ENCODE measurements at regions not wholly inside any gene's neighbourhood (a gene's known extent, or its start where the extent isn't known, plus 50 kb on each side); places are given as distances from the start of the nearest gene placed in this dataset.

- Histone ChIP-seq H3K9me3 (ENCODE audit: control insufficient read depth, low read length) (no peaks in the 10 kb centered on the region), H3K36me3 (ENCODE audit: control insufficient read depth, insufficient read depth, low read length) (no peaks in the 10 kb centered on the region), H3K27ac (ENCODE audit: insufficient read depth, low read depth, low read length, poor library complexity, severe bottlenecking) (no peak overlapping the region), H3K4me1 (ENCODE audit: control insufficient read depth, insufficient read depth, low read length) (no peaks in the 10 kb centered on the region), H3K4me3 (ENCODE audit: insufficient read depth, low read depth, low read length) (no peak overlapping the region), H3K27me3 (ENCODE audit: control insufficient read depth, insufficient read depth, low read length, poor library complexity, severe bottlenecking) (no peaks in the 10 kb centered on the region)
- 57 to 59% methylated on average over 5 of the region's 5 CpGs for WGBS, 2 experiments
Observed at GRCh38 chr17:12395733-12396354, 269.8 kb upstream of the MYOCD start.

DNA sequence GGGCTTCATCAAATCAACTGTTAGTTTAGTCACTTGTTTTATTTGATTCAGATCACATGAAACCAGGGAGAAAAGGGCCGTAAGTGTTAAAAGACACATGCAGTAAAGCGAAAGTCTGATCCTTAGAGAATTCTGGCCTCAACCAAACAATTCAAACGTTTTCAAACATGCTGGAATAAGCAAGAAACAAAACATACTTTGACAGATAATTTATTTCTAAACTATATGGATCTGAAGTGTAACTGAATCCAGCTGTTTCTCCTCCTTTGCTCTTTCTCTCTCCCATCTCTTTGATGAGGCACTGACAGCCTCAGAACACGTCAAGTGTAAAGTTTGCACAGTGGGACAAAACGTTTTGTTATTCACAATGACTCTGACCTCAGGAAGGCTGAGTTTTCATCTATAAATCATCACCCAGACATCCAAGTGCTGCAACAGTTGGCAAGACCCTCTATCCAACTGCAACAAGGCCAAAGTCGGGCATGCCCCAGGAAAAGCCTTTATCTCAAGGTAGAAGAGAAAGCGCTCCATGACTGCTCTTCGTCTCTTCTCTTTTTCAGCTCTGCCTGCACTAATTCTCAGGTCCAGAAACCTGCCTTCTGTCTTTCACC lies 267.1 kb upstream of the MYOCD start:
- WGBS, 2 experiments = 89 to 91% methylated on average over 8 of the region's 8 CpGs
- no peaks in the 10 kb centered on the region for H3K36me3 ChIP-seq (ENCODE audit: control insufficient read depth, insufficient read depth, low read length)
- no peaks in the 10 kb centered on the region for H3K4me1 ChIP-seq (ENCODE audit: control insufficient read depth, insufficient read depth, low read length)
- H3K4me3 ChIP-seq (ENCODE audit: insufficient read depth, low read depth, low read length) = no peak overlapping the region
- H3K27ac ChIP-seq (ENCODE audit: insufficient read depth, low read depth, low read length, poor library complexity, severe bottlenecking) = no peak overlapping the region
- no peaks in the 10 kb centered on the region for H3K27me3 ChIP-seq (ENCODE audit: control insufficient read depth, insufficient read depth, low read length, poor library complexity, severe bottlenecking)
- no peaks in the 10 kb centered on the region for H3K9me3 ChIP-seq (ENCODE audit: control insufficient read depth, low read length)

- Histone ChIP-seq H3K36me3 (ENCODE audit: control insufficient read depth, insufficient read depth, low read length) (no peaks in the 10 kb centered on the region), H3K27me3 (ENCODE audit: control insufficient read depth, insufficient read depth, low read length, poor library complexity, severe bottlenecking) (no peaks in the 10 kb centered on the region), H3K4me3 (ENCODE audit: insufficient read depth, low read depth, low read length) (no peak overlapping the region), H3K27ac (ENCODE audit: insufficient read depth, low read depth, low read length, poor library complexity, severe bottlenecking) (no peak overlapping the region), H3K4me1 (ENCODE audit: control insufficient read depth, insufficient read depth, low read length) (no peaks in the 10 kb centered on the region), H3K9me3 (ENCODE audit: control insufficient read depth, low read length) (no peaks in the 10 kb centered on the region)
- 88 to 100% methylated on average over 3 to 4 of the region's 5 CpGs for WGBS, 2 experiments
Observed at GRCh38 chr17:12402963-12403622, 262.6 kb upstream of the MYOCD start.

DNA sequence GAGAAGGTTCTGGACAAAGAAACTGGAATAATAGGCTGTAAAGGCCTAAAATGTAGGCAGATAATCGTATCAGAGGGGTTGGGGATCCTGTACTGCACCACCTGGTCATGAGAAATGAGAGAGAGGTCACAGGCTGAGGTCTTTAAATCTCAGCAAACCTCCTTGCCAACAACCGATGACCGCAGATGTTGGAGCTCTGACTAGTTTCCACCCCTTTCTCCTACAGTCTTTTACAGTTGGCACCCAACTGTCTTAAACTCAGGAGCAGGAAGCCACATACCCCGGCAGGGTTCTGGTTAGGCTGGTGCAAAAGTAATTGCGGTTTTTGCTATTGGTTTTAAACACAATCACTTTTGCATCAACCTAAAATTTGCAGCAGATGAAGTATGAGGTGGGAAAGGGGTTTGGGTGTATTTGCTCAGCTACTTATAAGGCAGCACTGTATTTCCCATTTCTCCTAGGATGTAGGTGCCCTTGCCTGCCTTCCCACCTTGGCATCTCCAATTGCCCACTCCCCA lies 261.8 kb upstream of the MYOCD start:
- no peaks in the 10 kb centered on the region for H3K9me3 ChIP-seq (ENCODE audit: control insufficient read depth, low read length)
- no peak overlapping the region for H3K27ac ChIP-seq (ENCODE audit: insufficient read depth, low read depth, low read length, poor library complexity, severe bottlenecking)
- 74 to 78% methylated on average over 5 of the region's 5 CpGs for WGBS, 2 experiments
- no peaks in the 10 kb centered on the region for H3K36me3 ChIP-seq (ENCODE audit: control insufficient read depth, insufficient read depth, low read length)
- H3K27me3 ChIP-seq (ENCODE audit: control insufficient read depth, insufficient read depth, low read length, poor library complexity, severe bottlenecking) = no peaks in the 10 kb centered on the region
- H3K4me3 ChIP-seq (ENCODE audit: insufficient read depth, low read depth, low read length) = no peak overlapping the region
- H3K4me1 ChIP-seq (ENCODE audit: control insufficient read depth, insufficient read depth, low read length) = no peaks in the 10 kb centered on the region

DNA sequence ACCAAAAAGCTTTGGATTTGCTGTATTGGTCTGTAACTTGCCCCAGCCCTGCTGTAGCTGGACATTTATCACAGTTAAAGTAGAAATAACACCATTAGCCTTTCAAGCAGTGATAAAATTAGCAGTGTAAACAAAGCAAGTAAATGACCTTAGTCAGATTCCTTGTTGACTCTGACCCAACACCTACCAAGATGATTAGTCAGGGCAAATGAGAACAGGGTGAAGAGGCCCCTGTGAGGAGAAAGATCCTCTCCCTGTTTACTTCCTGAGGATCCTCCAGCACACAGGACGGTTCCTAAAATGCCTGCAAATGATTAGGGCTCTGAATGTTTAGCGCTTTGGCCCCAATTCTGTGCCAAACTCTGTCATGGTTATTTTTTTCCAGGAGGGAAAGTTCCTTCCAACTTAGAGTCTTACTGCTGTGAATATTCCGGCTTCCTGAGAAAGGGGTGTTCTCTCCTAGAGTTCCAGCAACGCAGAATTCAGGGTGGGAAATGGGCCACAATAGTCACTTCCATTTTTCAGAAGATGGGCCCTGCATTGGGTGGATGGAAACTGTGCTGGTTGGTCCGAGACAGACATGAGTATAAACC lies 259.0 kb upstream of the MYOCD start:
- H3K27me3 ChIP-seq (ENCODE audit: control insufficient read depth, insufficient read depth, low read length, poor library complexity, severe bottlenecking) = no peaks in the 10 kb centered on the region
- no peaks in the 10 kb centered on the region for H3K4me1 ChIP-seq (ENCODE audit: control insufficient read depth, insufficient read depth, low read length)
- H3K4me3 ChIP-seq (ENCODE audit: insufficient read depth, low read depth, low read length) = no peak overlapping the region
- 83 to 86% methylated on average over 5 of the region's 5 CpGs for WGBS, 2 experiments
- H3K27ac ChIP-seq (ENCODE audit: insufficient read depth, low read depth, low read length, poor library complexity, severe bottlenecking) = no peak overlapping the region
- H3K36me3 ChIP-seq (ENCODE audit: control insufficient read depth, insufficient read depth, low read length) = no peaks in the 10 kb centered on the region
- no peaks in the 10 kb centered on the region for H3K9me3 ChIP-seq (ENCODE audit: control insufficient read depth, low read length)

DNA sequence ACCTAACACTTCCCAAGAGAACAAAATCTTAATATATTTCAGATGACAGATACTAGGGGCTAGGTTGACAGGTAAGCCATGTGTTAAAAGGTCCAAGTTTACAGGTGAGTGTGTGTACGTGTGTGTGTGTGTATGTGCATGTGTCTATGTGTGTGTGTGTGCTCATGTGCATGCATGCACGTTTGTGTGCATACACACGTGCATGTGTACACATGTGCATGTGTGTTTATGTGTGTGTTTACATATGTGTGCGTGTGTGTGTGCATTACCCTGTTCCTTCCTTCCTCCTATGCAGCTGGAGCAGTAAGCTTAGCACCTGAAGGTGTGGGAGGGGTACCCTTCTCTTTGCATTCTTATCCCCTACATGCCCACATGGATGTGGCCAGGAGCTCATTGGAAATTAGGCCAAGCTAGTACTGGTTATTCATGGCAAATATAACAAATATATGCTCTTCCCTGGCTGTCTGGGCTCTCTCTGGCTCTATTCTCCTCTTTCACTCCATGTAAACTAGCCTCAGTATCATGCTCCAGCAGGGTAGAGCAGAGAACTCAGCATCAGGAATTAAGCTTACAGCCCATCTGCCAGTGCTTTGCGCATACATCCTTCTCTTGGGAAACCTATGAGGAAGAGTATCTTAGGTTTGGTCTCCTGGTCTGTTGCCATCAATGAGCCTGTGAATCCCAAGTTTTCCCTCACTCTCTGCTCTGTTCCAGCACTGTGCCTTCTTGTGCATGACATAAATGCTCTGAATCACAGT lies 258.0 kb upstream of the MYOCD start:
- H3K27ac ChIP-seq (ENCODE audit: insufficient read depth, low read depth, low read length, poor library complexity, severe bottlenecking) = no peak overlapping the region
- no peaks in the 10 kb centered on the region for H3K9me3 ChIP-seq (ENCODE audit: control insufficient read depth, low read length)
- no peak overlapping the region for H3K4me3 ChIP-seq (ENCODE audit: insufficient read depth, low read depth, low read length)
- H3K36me3 ChIP-seq (ENCODE audit: control insufficient read depth, insufficient read depth, low read length) = no peaks in the 10 kb centered on the region
- WGBS, 2 experiments = 83 to 94% methylated on average over 5 of the region's 5 CpGs
- no peaks in the 10 kb centered on the region for H3K4me1 ChIP-seq (ENCODE audit: control insufficient read depth, insufficient read depth, low read length)
- no peaks in the 10 kb centered on the region for H3K27me3 ChIP-seq (ENCODE audit: control insufficient read depth, insufficient read depth, low read length, poor library complexity, severe bottlenecking)

DNA sequence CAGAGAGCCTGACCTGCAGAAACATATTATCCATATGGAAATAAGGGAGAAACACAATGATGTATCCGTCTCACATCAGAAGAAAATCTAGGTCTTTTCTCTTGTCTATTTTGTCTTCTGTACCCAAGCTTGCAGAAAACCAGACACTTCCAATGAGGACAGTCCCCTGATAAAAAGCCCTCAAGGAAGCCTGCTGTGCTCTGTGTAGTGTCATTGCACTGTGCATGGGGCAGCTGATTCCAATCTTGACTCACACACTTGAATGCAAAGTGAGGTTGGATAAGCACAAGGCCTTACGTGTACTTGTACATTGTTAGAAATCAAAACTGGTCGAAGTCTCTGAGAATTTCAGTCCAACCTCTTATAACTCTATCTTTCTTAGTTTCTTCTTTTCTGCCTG lies 256.6 kb upstream of the MYOCD start:
- 92 to 95% methylated on average over 3 of the region's 3 CpGs for WGBS, 2 experiments
- no peaks in the 10 kb centered on the region for H3K4me1 ChIP-seq (ENCODE audit: control insufficient read depth, insufficient read depth, low read length)
- H3K27me3 ChIP-seq (ENCODE audit: control insufficient read depth, insufficient read depth, low read length, poor library complexity, severe bottlenecking) = no peaks in the 10 kb centered on the region
- H3K4me3 ChIP-seq (ENCODE audit: insufficient read depth, low read depth, low read length) = no peak overlapping the region
- no peak overlapping the region for H3K27ac ChIP-seq (ENCODE audit: insufficient read depth, low read depth, low read length, poor library complexity, severe bottlenecking)
- no peaks in the 10 kb centered on the region for H3K36me3 ChIP-seq (ENCODE audit: control insufficient read depth, insufficient read depth, low read length)
- H3K9me3 ChIP-seq (ENCODE audit: control insufficient read depth, low read length) = no peaks in the 10 kb centered on the region

GRCh38 chr17:12410717-12411116 lies 255.0 kb upstream of the MYOCD start:
- no peak overlapping the region for H3K4me3 ChIP-seq (ENCODE audit: insufficient read depth, low read depth, low read length)
- WGBS, 2 experiments = 92 to 95% methylated on average over 6 of the region's 6 CpGs
- no peaks in the 10 kb centered on the region for H3K9me3 ChIP-seq (ENCODE audit: control insufficient read depth, low read length)

DNA sequence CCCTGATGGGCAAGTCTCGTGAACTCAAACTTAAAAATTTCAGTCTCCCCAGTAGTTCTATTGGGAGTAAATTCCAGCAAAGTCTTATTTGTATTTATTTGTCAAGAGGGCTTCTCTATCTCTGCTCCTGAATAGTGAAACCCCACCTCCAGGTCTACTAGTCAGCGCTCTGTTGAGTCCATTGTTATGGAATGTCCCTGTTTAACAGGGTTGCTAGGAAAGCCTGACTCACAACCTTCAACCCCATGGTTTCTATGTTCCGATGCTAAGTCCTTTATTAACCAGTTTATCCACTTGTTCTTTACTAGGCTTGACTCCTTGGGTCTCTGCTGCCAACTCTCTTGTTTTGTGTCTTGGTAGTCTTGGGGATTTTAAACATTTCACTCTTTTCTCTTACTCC lies 250.7 kb upstream of the MYOCD start:
- WGBS, 2 experiments = 51 to 58% methylated on average over 3 of the region's 3 CpGs
- no peak overlapping the region for H3K4me3 ChIP-seq (ENCODE audit: insufficient read depth, low read depth, low read length)
- no peak overlapping the region for H3K27ac ChIP-seq (ENCODE audit: insufficient read depth, low read depth, low read length, poor library complexity, severe bottlenecking)
- H3K9me3 ChIP-seq (ENCODE audit: control insufficient read depth, low read length) = no peaks in the 10 kb centered on the region
- H3K4me1 ChIP-seq (ENCODE audit: control insufficient read depth, insufficient read depth, low read length) = no peaks in the 10 kb centered on the region
- H3K27me3 ChIP-seq (ENCODE audit: control insufficient read depth, insufficient read depth, low read length, poor library complexity, severe bottlenecking) = no peaks in the 10 kb centered on the region
- no peaks in the 10 kb centered on the region for H3K36me3 ChIP-seq (ENCODE audit: control insufficient read depth, insufficient read depth, low read length)

More at GRCh38 chr17:12410717-12411116, 255.0 kb upstream of the MYOCD start:
- Histone ChIP-seq H3K36me3 (ENCODE audit: control insufficient read depth, insufficient read depth, low read length) (no peaks in the 10 kb centered on the region), H3K27ac (ENCODE audit: insufficient read depth, low read depth, low read length, poor library complexity, severe bottlenecking) (no peak overlapping the region), H3K27me3 (ENCODE audit: control insufficient read depth, insufficient read depth, low read length, poor library complexity, severe bottlenecking) (no peaks in the 10 kb centered on the region), H3K4me1 (ENCODE audit: control insufficient read depth, insufficient read depth, low read length) (no peaks in the 10 kb centered on the region)

Measured in ectodermal cell (in vitro differentiated cells).